Liver (tissue), 8 donors: ENCODE measurements at regions not wholly inside any gene's neighbourhood (a gene's known extent, or its start where the extent isn't known, plus 50 kb on each side); places are given as distances from the start of the nearest gene placed in this dataset.

ENCODE experiments used
- DNase-seq: peaks from one replicate; pipeline ENCODE4 v3.0.0-alpha.2; 2017; ENCODE audit warnings: low spot score
- H3K27ac ChIP-seq, 2 donors: one replicate each; pipeline ENCODE4 v1.7.0; 2013; ENCODE audit warnings: inconsistent platforms in 2 of 2, low read length in 2 of 2, control low read depth in 1 of 2, low read depth in 1 of 2, mild to moderate bottlenecking in 1 of 2
- H3K27me3 ChIP-seq, 4 donors: one replicate each; pipeline versions ENCODE4 v1.6.1 to v1.7.0; 2013; ENCODE audit warnings: low read length in 3 of 4, inconsistent platforms in 1 of 4, mild to moderate bottlenecking in 1 of 4, moderate library complexity in 1 of 4; ENCODE audit not compliant: control insufficient read depth in 4 of 4, insufficient read depth in 4 of 4
- H3K36me3 ChIP-seq, 4 donors: one replicate each; pipeline versions ENCODE4 v1.6.1 to v1.7.0; 2013; ENCODE audit warnings: low read length in 3 of 4, mild to moderate bottlenecking in 3 of 4, low read depth in 1 of 4, moderate library complexity in 1 of 4; ENCODE audit not compliant: control insufficient read depth in 4 of 4, insufficient read depth in 3 of 4
- H3K4me1 ChIP-seq, 4 donors: one replicate each; pipeline versions ENCODE4 v1.6.1 to v1.7.0; 2013; ENCODE audit warnings: low read length in 3 of 4, mild to moderate bottlenecking in 3 of 4, moderate library complexity in 1 of 4; ENCODE audit not compliant: control insufficient read depth in 4 of 4, insufficient read depth in 4 of 4
- H3K4me3 ChIP-seq, 3 donors: one replicate each; pipeline versions ENCODE4 v1.6.1 to v1.7.0; 2013; ENCODE audit warnings: low read length in 3 of 3, control low read depth in 1 of 3, low read depth in 1 of 3, mild to moderate bottlenecking in 1 of 3
- H3K9ac ChIP-seq, 2 donors: one replicate each; pipeline ENCODE4 v1.7.0; 2013; ENCODE audit warnings: low read length in 2 of 2, mild to moderate bottlenecking in 2 of 2, moderate library complexity in 2 of 2, control low read depth in 1 of 2, low read depth in 1 of 2
- H3K9me3 ChIP-seq, 4 donors: one replicate each; pipeline versions ENCODE4 v1.6.1 to v1.7.0; 2013; ENCODE audit warnings: low read length in 3 of 4; ENCODE audit not compliant: control insufficient read depth in 4 of 4
- ATF3 ChIP-seq: IDR thresholded peaks from 2 replicates; pipeline ENCODE4 v1.6.1; 2016; ENCODE audit warnings: antibody characterized with exemption
- CTCF ChIP-seq: fragments of 150-350 bp; IDR thresholded peaks from 2 replicates; pipeline ENCODE4 v1.5.1; 2017; ENCODE audit warnings: improper control_type of control experiment, low read depth, low read length; ENCODE audit not compliant: missing input control
- EGR1 ChIP-seq, 2 donors: IDR thresholded peaks; 2 replicates each; pipeline ENCODE4 v1.6.1; 2016 to 2018; ENCODE audit warnings: antibody characterized with exemption in 2 of 2, low read depth in 2 of 2
- FOXA1 ChIP-seq: IDR thresholded peaks from 2 replicates; pipeline ENCODE4 v1.6.1; 2016; ENCODE audit warnings: antibody characterized with exemption
- FOXA2 ChIP-seq: IDR thresholded peaks from 2 replicates; pipeline ENCODE4 v1.6.1; 2016; ENCODE audit warnings: antibody characterized with exemption
- GABPA ChIP-seq, 2 donors: IDR thresholded peaks in 1 of 2; conservative IDR thresholded peaks in 1 of 2; 2 replicates each; pipeline ENCODE4 v1.6.1; 2016; ENCODE audit warnings: antibody characterized with exemption in 2 of 2, mild to moderate bottlenecking in 1 of 2, moderate library complexity in 1 of 2
- HNF4A ChIP-seq, 2 donors: conservative IDR thresholded peaks; 2 replicates each; pipeline ENCODE4 v1.6.1; 2016; ENCODE audit warnings: antibody characterized with exemption in 2 of 2, mild to moderate bottlenecking in 2 of 2
- HNF4G ChIP-seq: IDR thresholded peaks from 2 replicates; pipeline ENCODE4 v1.6.1; 2016; ENCODE audit warnings: antibody characterized with exemption
- JUND ChIP-seq, 2 donors: IDR thresholded peaks; 2 replicates each; pipeline ENCODE4 v1.6.1; 2016; ENCODE audit warnings: antibody characterized with exemption in 2 of 2
- MAX ChIP-seq: IDR thresholded peaks from 2 replicates; pipeline ENCODE4 v1.6.1; 2016; ENCODE audit warnings: antibody characterized with exemption
- NR2F2 ChIP-seq: IDR thresholded peaks from 2 replicates; pipeline ENCODE4 v1.6.1; 2016; ENCODE audit warnings: antibody characterized with exemption
- RAD21 ChIP-seq, 2 donors: IDR thresholded peaks; 2 replicates each; pipeline ENCODE4 v1.6.1; 2016; ENCODE audit warnings: antibody characterized with exemption in 2 of 2, mild to moderate bottlenecking in 2 of 2
- REST ChIP-seq: IDR thresholded peaks from 2 replicates; pipeline ENCODE4 v1.6.1; 2016; ENCODE audit warnings: antibody characterized with exemption, mild to moderate bottlenecking
- RXRA ChIP-seq, 2 donors: IDR thresholded peaks; 2 replicates each; pipeline ENCODE4 v1.6.1; 2017 to 2018; ENCODE audit warnings: antibody characterized with exemption in 2 of 2, mild to moderate bottlenecking in 1 of 2
- SP1 ChIP-seq: IDR thresholded peaks from 2 replicates; pipeline ENCODE4 v1.6.1; 2018; ENCODE audit warnings: antibody characterized with exemption, mild to moderate bottlenecking
- TAF1 ChIP-seq: conservative IDR thresholded peaks from 2 replicates; pipeline ENCODE4 v1.6.1; 2016; ENCODE audit warnings: antibody characterized with exemption, mild to moderate bottlenecking
- YY1 ChIP-seq: IDR thresholded peaks from 2 replicates; pipeline ENCODE4 v1.6.1; 2016; ENCODE audit warnings: antibody characterized with exemption, mild to moderate bottlenecking
- ZBTB33 ChIP-seq: IDR thresholded peaks from 2 replicates; pipeline ENCODE4 v1.6.1; 2016; ENCODE audit warnings: antibody characterized with exemption
- WGBS: extraction: QIAGEN DNeasy Blood & Tissue Kit; methylation state at CpG from one replicate; pipeline ENCODE4 v1.1.7; 2013; 5-methylcytosine and 5-hydroxymethylcytosine counted together
- donor health status: healthy.
- donor health status: healthy.
- donor health status: healthy.
- donor health status: healthy.
- donor health status: healthy.

- Histone ChIP-seq H3K4me3 (no peak overlapping the region), H3K4me1 (no peaks in the 10 kb centered on the region), H3K9ac (no peak overlapping the region), H3K9me3 (no peaks in the 10 kb centered on the region), H3K27me3 (peaks cover 0 to 4% (median 4%) of the 10 kb centered on the region in 4 donors), H3K36me3 (no peaks in the 10 kb centered on the region), H3K27ac (no peak overlapping the region)
- TF ChIP-seq HNF4A (conservative IDR thresholded peaks at IDR 0.05) (no peak), MAX (no peak), YY1 (no peak), HNF4G (no peak), GABPA (IDR thresholded peaks at IDR 0.05 in 1 of 2, conservative IDR thresholded peaks at IDR 0.05 in 1 of 2) (no peak), RXRA (IDR thresholded peaks at IDR 0.05) (no peak), CTCF (no peak), FOXA1 (no peak), REST (no peak), NR2F2 (no peak), JUND (IDR thresholded peaks at IDR 0.05) (no peak), RAD21 (IDR thresholded peaks at IDR 0.05) (no peak), EGR1 (IDR thresholded peaks at IDR 0.05; ENCODE audit: low read depth in 2 of 2) (no peak), ZBTB33 (no peak)
- no peak for DNase-seq
- 48% methylated on average over 1 of the region's 1 CpG for WGBS
Observed at GRCh38 chr4:122007016-122007415, 55.2 kb upstream of the TRPC3 start.

GRCh38 chr4:122005064-122005755 lies 53.4 kb upstream of the TRPC3 start:
- Histone ChIP-seq H3K9me3 (no peaks in the 10 kb centered on the region), H3K27me3 (peaks cover 0 to 6% (median 5%) of the 10 kb centered on the region in 4 donors), H3K9ac (no peak overlapping the region), H3K36me3 (no peaks in the 10 kb centered on the region), H3K4me3 (no peak overlapping the region), H3K4me1 (no peaks in the 10 kb centered on the region), H3K27ac (no peak overlapping the region)
- no peak for DNase-seq
- WGBS: 82% methylated on average over 8 of the region's 8 CpGs
- TF ChIP-seq NR2F2 (no peak), JUND (IDR thresholded peaks at IDR 0.05) (no peak), SP1 (no peak), FOXA2 (no peak), ATF3 (no peak), REST (no peak), EGR1 (IDR thresholded peaks at IDR 0.05; ENCODE audit: low read depth in 2 of 2) (no peak), HNF4A (conservative IDR thresholded peaks at IDR 0.05) (no peak), FOXA1 (no peak), MAX (no peak), TAF1 (no peak), YY1 (no peak)
